HepG2 (cell line): ENCODE measurements at regions not wholly inside any gene's neighbourhood (a gene's known extent, or its start where the extent isn't known, plus 50 kb on each side); places are given as distances from the start of the nearest gene placed in this dataset.

ENCODE experiments used
- PHB2 ChIP-seq: fragments of 450-650 bp; IDR thresholded peaks from 2 replicates; pipeline ENCODE4 v1.6.1; 2018; ENCODE audit not compliant: partially characterized antibody
- POLR2AphosphoS2 ChIP-seq: IDR thresholded peaks from 2 replicates; pipeline ENCODE4 v1.6.1; 2011; ENCODE audit warnings: low read depth, low read length, improper control_type of control experiment
- ZNF142 ChIP-seq: sonication (generic); formaldehyde crosslinking; IDR thresholded peaks from 2 replicates; pipeline ENCODE4 v1.4.0; 2020; ENCODE audit warnings: missing genetic modification reagents
- ZNF839 ChIP-seq: sonication (generic); formaldehyde crosslinking; IDR thresholded peaks from 2 replicates; pipeline ENCODE4 v1.4.0; 2020; ENCODE audit warnings: missing genetic modification reagents, mild to moderate bottlenecking, borderline replicate concordance
- ZSCAN22 ChIP-seq: sonication (generic); formaldehyde crosslinking; IDR thresholded peaks from 2 replicates; pipeline ENCODE4 v1.4.0; 2020; ENCODE audit warnings: mild to moderate bottlenecking, missing genetic modification reagents
- TF ChIP-seq, protein P1 (sequence below): sonication (generic); formaldehyde crosslinking; IDR thresholded peaks from 2 replicates; pipeline ENCODE4 v1.4.0; 2020; ENCODE audit warnings: missing genetic modification reagents
- TF ChIP-seq, protein P2 (sequence below): sonication (generic); formaldehyde crosslinking; IDR thresholded peaks from 2 replicates; pipeline ENCODE4 v1.4.0; 2020; ENCODE audit warnings: mild to moderate bottlenecking, missing genetic modification reagents
- TF ChIP-seq, protein P3 (sequence below): sonication (generic); formaldehyde crosslinking; IDR thresholded peaks from 2 replicates; pipeline ENCODE4 v1.5.0; 2020; ENCODE audit warnings: missing genetic modification reagents
- TF ChIP-seq, protein P4 (sequence below): sonication (generic); formaldehyde crosslinking; IDR thresholded peaks from 2 replicates; pipeline ENCODE4 v1.5.0; 2020; ENCODE audit warnings: mild to moderate bottlenecking, missing genetic modification reagents
- TF ChIP-seq, protein P5 (sequence below): sonication (generic); formaldehyde crosslinking; IDR thresholded peaks from 2 replicates; pipeline ENCODE4 v1.5.1; 2020; ENCODE audit warnings: missing genetic modification reagents, mild to moderate bottlenecking, borderline replicate concordance

- TF ChIP-seq, protein P1, sequence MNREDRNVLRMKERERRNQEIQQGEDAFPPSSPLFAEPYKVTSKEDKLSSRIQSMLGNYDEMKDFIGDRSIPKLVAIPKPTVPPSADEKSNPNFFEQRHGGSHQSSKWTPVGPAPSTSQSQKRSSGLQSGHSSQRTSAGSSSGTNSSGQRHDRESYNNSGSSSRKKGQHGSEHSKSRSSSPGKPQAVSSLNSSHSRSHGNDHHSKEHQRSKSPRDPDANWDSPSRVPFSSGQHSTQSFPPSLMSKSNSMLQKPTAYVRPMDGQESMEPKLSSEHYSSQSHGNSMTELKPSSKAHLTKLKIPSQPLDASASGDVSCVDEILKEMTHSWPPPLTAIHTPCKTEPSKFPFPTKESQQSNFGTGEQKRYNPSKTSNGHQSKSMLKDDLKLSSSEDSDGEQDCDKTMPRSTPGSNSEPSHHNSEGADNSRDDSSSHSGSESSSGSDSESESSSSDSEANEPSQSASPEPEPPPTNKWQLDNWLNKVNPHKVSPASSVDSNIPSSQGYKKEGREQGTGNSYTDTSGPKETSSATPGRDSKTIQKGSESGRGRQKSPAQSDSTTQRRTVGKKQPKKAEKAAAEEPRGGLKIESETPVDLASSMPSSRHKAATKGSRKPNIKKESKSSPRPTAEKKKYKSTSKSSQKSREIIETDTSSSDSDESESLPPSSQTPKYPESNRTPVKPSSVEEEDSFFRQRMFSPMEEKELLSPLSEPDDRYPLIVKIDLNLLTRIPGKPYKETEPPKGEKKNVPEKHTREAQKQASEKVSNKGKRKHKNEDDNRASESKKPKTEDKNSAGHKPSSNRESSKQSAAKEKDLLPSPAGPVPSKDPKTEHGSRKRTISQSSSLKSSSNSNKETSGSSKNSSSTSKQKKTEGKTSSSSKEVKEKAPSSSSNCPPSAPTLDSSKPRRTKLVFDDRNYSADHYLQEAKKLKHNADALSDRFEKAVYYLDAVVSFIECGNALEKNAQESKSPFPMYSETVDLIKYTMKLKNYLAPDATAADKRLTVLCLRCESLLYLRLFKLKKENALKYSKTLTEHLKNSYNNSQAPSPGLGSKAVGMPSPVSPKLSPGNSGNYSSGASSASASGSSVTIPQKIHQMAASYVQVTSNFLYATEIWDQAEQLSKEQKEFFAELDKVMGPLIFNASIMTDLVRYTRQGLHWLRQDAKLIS (CRISPR knock-in tag) = no peak
- TF ChIP-seq, protein P2, sequence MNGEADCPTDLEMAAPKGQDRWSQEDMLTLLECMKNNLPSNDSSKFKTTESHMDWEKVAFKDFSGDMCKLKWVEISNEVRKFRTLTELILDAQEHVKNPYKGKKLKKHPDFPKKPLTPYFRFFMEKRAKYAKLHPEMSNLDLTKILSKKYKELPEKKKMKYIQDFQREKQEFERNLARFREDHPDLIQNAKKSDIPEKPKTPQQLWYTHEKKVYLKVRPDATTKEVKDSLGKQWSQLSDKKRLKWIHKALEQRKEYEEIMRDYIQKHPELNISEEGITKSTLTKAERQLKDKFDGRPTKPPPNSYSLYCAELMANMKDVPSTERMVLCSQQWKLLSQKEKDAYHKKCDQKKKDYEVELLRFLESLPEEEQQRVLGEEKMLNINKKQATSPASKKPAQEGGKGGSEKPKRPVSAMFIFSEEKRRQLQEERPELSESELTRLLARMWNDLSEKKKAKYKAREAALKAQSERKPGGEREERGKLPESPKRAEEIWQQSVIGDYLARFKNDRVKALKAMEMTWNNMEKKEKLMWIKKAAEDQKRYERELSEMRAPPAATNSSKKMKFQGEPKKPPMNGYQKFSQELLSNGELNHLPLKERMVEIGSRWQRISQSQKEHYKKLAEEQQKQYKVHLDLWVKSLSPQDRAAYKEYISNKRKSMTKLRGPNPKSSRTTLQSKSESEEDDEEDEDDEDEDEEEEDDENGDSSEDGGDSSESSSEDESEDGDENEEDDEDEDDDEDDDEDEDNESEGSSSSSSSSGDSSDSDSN (CRISPR knock-in tag) = no peak
- TF ChIP-seq, protein P3, sequence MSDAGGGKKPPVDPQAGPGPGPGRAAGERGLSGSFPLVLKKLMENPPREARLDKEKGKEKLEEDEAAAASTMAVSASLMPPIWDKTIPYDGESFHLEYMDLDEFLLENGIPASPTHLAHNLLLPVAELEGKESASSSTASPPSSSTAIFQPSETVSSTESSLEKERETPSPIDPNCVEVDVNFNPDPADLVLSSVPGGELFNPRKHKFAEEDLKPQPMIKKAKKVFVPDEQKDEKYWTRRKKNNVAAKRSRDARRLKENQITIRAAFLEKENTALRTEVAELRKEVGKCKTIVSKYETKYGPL (CRISPR knock-in tag) = no peak
- TF ChIP-seq, protein P4, sequence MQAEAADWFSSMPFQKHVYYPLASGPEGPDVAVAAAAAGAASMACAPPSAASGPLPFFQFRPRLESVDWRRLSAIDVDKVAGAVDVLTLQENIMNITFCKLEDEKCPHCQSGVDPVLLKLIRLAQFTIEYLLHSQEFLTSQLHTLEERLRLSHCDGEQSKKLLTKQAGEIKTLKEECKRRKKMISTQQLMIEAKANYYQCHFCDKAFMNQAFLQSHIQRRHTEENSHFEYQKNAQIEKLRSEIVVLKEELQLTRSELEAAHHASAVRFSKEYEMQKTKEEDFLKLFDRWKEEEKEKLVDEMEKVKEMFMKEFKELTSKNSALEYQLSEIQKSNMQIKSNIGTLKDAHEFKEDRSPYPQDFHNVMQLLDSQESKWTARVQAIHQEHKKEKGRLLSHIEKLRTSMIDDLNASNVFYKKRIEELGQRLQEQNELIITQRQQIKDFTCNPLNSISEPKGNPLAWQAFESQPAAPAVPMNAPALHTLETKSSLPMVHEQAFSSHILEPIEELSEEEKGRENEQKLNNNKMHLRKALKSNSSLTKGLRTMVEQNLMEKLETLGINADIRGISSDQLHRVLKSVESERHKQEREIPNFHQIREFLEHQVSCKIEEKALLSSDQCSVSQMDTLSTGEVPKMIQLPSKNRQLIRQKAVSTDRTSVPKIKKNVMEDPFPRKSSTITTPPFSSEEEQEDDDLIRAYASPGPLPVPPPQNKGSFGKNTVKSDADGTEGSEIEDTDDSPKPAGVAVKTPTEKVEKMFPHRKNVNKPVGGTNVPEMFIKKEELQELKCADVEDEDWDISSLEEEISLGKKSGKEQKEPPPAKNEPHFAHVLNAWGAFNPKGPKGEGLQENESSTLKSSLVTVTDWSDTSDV (CRISPR knock-in tag) = no peak
- TF ChIP-seq PHB2 (no peak), ZNF142 (CRISPR knock-in tag) (no peak), POLR2AphosphoS2 (no peak), ZSCAN22 (CRISPR knock-in tag) (no peak), ZNF839 (CRISPR knock-in tag) (no peak)
- TF ChIP-seq, protein P5, sequence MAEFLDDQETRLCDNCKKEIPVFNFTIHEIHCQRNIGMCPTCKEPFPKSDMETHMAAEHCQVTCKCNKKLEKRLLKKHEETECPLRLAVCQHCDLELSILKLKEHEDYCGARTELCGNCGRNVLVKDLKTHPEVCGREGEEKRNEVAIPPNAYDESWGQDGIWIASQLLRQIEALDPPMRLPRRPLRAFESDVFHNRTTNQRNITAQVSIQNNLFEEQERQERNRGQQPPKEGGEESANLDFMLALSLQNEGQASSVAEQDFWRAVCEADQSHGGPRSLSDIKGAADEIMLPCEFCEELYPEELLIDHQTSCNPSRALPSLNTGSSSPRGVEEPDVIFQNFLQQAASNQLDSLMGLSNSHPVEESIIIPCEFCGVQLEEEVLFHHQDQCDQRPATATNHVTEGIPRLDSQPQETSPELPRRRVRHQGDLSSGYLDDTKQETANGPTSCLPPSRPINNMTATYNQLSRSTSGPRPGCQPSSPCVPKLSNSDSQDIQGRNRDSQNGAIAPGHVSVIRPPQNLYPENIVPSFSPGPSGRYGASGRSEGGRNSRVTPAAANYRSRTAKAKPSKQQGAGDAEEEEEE (CRISPR knock-in tag) = no peak
These were observed 81.8 kb downstream of the FASTKD2 start (continued) for GRCh38 chr2:206846981-206847834.
